ENCODE measurements at regions not wholly inside any gene's neighbourhood (a gene's known extent, or its start where the extent isn't known, plus 50 kb on each side); places are given as distances from the start of the nearest gene placed in this dataset.
A peak's percentile ranks its signal among the peaks of the same experiment; 100 is the strongest.

- DNase-seq (ENCODE audit: extremely low spot score in 2 of 2), result no peak
- Histone ChIP-seq H3K4me1 (peaks cover 9% of the 10 kb centered on the region), H3K9me3 (no peaks in the 10 kb centered on the region), H3K4me3 (peak overlapping the region in 1 of 2 donors; percentile 26), H3K36me3 (no peaks in the 10 kb centered on the region), H3K27me3 (peaks cover 8% of the 10 kb centered on the region), H3K27ac (no peak overlapping the region)
- intact Hi-C loops (cut with DNase I), result no loop called here
- TF ChIP-seq POLR2A (IDR thresholded peaks at IDR 0.05) (no peak), POLR2AphosphoS5 (IDR thresholded peaks at IDR 0.05; ENCODE audit: insufficient read depth in 1 of 2, low read depth in 1 of 2) (no peak), CTCF (IDR thresholded peaks at IDR 0.05) (no peak)
These were observed 94.0 kb upstream of the FMN2 start for GRCh38 chr1:239997515-239998311.

GRCh38 chr1:239998312-239998649, 93.4 kb upstream of the FMN2 start:
- DNase-seq (ENCODE audit: extremely low spot score in 2 of 2), result no peak
- no peak overlapping the region for H3K27ac ChIP-seq
- peak overlapping the region in 1 of 2 donors; percentile 26 for H3K4me3 ChIP-seq
- intact Hi-C loops (cut with DNase I), result no loop called here
- peaks cover 8% of the 10 kb centered on the region for H3K27me3 ChIP-seq
- no peaks in the 10 kb centered on the region for H3K36me3 ChIP-seq
- peaks cover 9% of the 10 kb centered on the region for H3K4me1 ChIP-seq
- TF ChIP-seq CTCF (IDR thresholded peaks at IDR 0.05) (no peak), POLR2A (IDR thresholded peaks at IDR 0.05) (no peak), POLR2AphosphoS5 (IDR thresholded peaks at IDR 0.05; ENCODE audit: insufficient read depth in 1 of 2, low read depth in 1 of 2) (no peak)
- H3K9me3 ChIP-seq, result no peaks in the 10 kb centered on the region

GRCh38 chr1:239999170-239999569, 92.5 kb upstream of the FMN2 start:
- no peak overlapping the region for H3K27ac ChIP-seq
- no peaks in the 10 kb centered on the region for H3K9me3 ChIP-seq
- no peak for DNase-seq (ENCODE audit: extremely low spot score in 2 of 2)
- TF ChIP-seq CTCF (IDR thresholded peaks at IDR 0.05) (no peak), POLR2AphosphoS5 (IDR thresholded peaks at IDR 0.05; ENCODE audit: insufficient read depth in 1 of 2, low read depth in 1 of 2) (no peak), POLR2A (IDR thresholded peaks at IDR 0.05) (no peak)
- intact Hi-C loops (cut with DNase I), result no loop called here
- H3K4me3 ChIP-seq, result no peak overlapping the region
- H3K4me1 ChIP-seq, result peaks cover 9% of the 10 kb centered on the region
- no peaks in the 10 kb centered on the region for H3K36me3 ChIP-seq
- H3K27me3 ChIP-seq, result peaks cover 8% of the 10 kb centered on the region

GRCh38 chr1:240000634-240001033, 91.0 kb upstream of the FMN2 start:
- no peaks in the 10 kb centered on the region for H3K9me3 ChIP-seq
- no peak for DNase-seq (ENCODE audit: extremely low spot score in 2 of 2)
- H3K4me1 ChIP-seq, result peaks cover 9% of the 10 kb centered on the region
- no peaks in the 10 kb centered on the region for H3K36me3 ChIP-seq
- no peak overlapping the region for H3K27ac ChIP-seq
- intact Hi-C loops (cut with DNase I), result no loop called here
- H3K4me3 ChIP-seq, result no peak overlapping the region
- peaks cover 8% of the 10 kb centered on the region for H3K27me3 ChIP-seq
- no peak for TF ChIP-seq POLR2AphosphoS5 (IDR thresholded peaks at IDR 0.05; ENCODE audit: insufficient read depth in 1 of 2, low read depth in 1 of 2)
- no peak for TF ChIP-seq POLR2A (IDR thresholded peaks at IDR 0.05)
- no peak for TF ChIP-seq CTCF (IDR thresholded peaks at IDR 0.05)

GRCh38 chr1:240001177-240001740, 90.4 kb upstream of the FMN2 start:
- peaks cover 8% of the 10 kb centered on the region for H3K27me3 ChIP-seq
- no peak for DNase-seq (ENCODE audit: extremely low spot score in 2 of 2)
- H3K36me3 ChIP-seq, result no peaks in the 10 kb centered on the region
- H3K4me3 ChIP-seq, result no peak overlapping the region
- H3K27ac ChIP-seq, result no peak overlapping the region
- intact Hi-C loops (cut with DNase I), result no loop called here
- H3K4me1 ChIP-seq, result peaks cover 9% of the 10 kb centered on the region
- no peaks in the 10 kb centered on the region for H3K9me3 ChIP-seq
- TF ChIP-seq CTCF (IDR thresholded peaks at IDR 0.05), result no peak

All from vagina (tissue), 2 donors.